ENCODE measurements at regions not wholly inside any gene's neighbourhood (a gene's known extent, or its start where the extent isn't known, plus 50 kb on each side); places are given as distances from the start of the nearest gene placed in this dataset.

DNA sequence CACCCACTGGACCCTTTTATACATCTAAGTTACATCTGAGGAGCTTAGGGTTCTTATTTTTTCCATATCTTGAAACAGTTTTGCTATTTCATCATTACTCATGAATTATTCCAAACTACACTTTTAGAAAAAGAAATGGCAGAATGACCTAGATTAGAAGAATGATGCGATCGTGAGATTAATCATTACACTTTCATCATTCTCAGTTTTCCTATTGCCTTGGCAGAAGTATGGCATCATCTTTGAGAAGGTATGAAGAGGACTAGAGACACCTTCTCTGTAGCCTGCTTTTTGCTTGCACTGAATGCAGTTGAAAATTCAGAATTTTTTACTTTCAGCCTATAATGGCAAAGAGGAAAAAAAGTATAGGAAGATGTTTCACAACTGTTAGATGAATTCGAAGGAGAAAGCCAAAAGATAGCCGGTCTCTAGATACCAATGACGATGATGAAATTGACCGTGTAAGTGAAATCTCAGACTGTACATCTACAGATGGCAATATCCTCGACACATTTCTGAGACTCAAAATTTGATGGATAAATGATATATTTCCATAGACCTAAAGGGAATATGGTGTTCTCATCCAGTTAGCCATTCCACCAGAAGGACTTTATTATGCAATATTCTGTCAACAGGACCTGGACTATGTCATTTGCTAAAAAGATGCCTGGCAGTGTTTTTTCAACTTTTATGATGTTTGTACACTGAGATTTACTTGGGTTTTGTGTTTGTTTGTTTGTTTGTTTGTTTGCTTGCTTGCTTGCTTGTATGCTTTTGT, 191.8 kb downstream of the TOMM20 start:
- no peak for DNase-seq (ENCODE audit: low read depth)

DNA sequence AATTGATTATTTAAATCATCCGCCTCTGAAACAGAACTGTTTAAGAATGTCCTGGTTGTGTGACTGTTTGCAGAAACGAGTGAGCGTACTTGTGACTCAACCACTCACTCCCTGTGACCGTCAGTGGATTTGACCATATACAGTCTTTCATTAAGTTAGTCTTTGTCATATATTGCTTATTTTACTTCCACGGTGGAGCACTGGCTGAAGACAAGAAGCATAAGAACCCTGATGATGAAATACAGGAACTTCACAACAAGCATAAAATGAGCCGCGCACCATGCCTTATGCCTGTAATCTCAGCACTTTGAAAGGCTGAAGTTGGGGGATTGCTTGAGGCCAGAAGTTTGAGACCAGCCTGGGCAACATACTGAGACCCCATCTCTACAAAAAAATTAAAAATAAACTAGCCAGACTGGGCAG, 194.0 kb downstream of the TOMM20 start:
- DNase-seq (ENCODE audit: low read depth) = peak; percentile 54

DNA sequence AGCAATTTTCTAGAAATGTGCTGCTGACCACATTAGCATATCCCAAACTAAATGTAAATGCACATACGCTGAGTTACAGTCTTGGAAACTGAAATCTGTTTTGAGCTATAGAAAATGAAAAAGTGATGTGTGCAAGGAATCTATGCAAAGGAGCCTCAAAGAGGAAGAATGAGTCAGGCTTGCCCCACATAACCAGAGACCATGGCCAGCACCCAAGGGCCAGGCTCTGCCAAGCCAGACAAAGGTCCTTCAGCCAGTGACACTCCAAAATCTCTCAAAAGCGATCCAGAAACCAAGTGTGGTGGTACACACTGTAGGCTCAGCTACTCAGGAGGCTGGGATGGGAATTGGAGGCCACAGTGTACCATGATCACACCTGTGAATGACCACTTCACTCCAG, 195.2 kb downstream of the TOMM20 start:
- peak; percentile 66 for DNase-seq (ENCODE audit: low read depth)

DNA sequence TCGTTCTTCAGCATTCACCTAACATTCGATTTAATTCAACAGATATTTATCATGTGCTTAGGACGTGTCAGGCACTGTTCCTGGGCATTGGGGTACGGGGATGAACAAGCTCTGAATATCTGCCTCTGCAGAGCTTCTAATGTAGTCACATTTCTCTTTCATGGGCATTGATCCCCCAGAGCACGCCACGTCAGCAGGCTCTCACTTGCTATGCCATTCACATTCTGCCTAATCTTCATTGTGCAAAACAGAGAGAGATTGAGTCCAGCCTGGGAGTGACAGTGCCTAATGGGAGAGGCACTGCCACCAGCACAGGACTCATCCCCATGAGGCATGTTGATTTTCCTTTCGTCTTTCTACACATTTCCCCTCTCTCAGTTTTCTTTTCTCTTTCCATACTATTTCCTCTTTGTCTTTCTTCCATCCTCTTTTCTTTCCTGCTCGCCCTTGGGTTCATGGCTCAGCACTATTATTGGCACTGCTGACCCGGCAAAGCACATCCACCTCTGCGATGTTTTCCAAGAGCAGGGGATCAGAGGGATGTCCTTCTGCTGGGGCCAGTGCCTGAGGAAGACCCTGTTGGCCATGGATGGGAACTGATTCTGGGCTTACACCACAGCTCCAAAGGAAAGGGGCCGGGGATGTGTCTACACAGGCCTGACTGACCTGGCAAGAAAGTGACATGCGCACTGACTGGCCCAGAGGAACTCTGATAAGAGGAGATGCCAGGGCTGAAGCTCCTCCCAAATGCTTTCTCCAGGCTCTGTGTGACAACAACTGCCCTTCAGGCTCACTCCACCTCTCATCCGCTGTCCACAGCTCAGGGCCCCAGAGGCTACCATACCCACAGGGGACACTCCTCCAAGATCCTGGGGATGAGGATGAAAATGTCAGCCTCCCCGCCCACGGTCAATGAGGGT, 195.9 kb downstream of the TOMM20 start:
- DNase-seq (ENCODE audit: low read depth) = no peak

DNA sequence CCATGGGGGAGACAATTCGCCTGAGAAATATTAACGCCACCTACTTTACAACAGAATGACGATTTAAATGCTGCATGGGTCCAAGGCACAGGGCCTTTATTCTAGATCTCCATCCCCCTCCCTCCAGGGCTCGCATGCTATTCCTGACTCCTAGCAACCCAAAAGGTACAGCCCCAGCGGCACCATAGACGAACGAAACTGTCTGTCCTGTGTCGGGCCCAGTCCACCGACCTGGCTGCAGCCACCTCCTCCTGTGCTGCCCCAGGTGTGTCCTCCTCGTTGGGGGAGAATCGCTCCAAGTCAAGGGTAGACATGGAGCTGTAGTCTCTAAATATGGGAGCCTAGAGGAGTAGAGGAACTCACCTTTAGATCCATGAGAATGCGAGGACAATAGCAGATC, 196.5 kb downstream of the TOMM20 start:
- DNase-seq (ENCODE audit: low read depth) = no peak

DNA sequence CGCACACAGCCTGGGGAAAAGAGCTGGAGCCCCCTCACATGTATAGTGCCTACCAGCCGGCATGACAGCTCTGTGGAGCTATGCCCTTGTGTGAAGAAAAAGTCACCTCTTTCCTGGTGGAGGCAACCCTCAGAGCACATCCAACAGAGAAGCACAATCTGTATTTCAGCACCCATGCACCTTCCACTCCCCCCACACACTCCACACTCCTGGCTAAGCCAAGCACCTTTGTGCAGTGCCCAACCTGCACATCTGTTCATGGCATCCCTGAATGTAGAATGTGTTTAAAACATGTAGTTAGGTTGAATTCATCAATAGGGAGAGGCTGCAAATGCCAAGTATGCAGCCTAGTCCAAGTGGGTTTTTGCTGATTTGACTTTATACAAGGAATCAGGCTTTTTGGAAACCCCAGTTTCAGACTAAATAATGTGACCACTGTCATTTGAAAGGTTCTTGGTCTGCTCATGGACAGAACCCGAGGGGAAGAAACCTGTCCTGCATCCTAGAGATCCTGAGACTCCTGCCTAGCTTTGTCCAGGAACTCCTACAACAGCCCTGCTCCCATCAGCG, 197.1 kb downstream of the TOMM20 start:
- DNase-seq (ENCODE audit: low read depth) = no peak

DNA sequence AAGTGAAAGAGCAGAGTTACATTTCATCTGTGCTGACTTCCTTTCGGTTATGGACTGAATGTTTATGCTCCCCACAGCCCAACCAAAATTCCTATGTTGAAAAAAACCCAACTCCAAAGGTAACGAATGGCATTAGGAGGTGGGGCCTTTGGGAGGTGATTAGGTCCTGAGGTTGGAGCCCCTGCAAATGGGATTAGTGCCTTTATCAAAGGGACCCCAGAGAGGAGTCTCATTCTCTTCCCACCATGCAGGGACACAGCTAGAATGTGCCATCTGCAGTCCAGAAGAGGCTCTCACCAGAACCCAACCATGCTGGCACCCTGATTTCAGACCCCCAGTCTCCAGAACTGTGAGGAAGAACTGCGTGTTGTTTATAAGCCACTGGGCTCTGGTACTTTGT, 199.3 kb downstream of the TOMM20 start:
- DNase-seq (ENCODE audit: low read depth) = no peak

DNA sequence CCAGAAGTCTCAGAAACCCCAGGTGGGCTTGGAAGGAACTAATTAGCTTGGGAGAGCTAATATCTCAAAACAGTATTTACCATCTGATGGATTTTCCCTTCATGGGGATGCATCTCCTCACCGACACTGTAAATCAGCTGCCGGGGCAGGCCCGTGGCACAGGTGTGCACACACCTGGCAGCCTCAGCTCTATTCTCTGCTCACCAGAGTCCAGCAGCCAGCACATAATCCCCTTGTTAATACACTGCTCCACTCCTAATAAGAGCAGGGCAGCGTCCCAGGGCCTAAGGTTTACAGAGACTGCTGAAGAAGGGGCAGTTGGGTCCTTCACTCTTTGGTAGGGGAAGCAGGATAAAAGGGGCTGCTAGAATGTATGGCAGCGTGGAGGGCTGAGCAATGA, 200.0 kb downstream of the TOMM20 start:
- no peak for DNase-seq (ENCODE audit: low read depth)

DNA sequence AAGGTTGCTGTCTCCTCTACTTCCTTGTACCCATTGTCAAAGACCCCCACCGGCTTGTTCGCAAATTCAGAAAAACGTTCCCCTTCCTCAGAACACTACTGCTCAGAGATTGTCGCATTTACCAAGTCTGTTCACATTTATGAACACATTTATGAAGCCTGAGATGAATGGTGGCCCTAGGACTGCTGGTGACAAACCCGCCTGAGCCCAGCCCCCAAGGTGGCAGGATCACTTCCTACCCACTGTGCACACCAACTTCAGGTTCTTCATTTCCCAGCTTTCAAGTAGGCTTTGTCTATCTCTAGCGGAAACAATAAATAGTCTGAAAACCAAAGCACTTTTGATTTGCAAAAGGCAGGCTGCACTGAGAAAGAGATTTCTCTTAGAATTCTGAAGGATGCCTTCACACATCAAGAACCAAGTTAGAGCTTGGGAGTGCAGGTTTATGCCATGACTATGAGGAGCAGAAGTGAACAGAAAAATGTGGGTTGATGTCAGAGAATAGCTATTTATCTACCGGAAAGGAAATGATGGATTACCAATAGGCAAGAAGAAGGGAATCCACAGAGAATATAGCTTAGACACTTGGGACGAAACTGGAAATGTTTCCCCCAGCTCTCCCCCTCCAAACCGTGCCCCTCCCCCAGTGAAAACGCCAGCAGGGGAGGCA, 200.5 kb downstream of the TOMM20 start:
- no peak for DNase-seq (ENCODE audit: low read depth)

DNA sequence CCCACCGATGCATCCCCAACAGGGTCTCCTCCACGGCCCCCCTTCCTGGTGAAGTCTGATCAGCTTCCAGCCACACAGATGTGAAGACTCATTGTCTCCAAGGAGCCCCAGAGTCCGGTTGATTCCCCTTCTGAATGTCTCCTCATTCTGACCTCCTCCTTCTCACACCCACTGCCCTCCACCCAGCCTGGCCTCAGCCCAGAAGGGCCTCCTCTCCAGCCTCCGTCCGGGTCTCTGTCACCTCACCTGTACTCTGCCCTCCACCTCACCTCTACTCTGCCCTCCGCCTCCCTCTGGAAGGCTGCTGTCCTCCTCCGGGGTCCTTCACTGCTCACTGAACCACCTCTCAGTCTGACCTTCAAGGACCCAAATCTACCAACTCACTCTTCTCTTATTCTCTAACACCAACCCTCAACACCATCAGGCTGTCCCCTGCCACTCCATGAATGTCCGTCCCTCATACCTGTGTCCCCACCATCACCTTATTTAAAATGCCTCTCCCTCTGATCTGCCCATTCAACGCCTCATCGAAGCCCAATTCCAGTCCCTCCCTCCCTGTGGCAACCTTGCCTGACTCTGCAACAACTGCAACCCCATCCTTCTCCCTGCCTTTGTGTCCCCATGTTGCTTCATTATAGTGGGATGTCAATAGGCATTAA, 201.2 kb downstream of the TOMM20 start:
- no peak for DNase-seq (ENCODE audit: low read depth)

DNA sequence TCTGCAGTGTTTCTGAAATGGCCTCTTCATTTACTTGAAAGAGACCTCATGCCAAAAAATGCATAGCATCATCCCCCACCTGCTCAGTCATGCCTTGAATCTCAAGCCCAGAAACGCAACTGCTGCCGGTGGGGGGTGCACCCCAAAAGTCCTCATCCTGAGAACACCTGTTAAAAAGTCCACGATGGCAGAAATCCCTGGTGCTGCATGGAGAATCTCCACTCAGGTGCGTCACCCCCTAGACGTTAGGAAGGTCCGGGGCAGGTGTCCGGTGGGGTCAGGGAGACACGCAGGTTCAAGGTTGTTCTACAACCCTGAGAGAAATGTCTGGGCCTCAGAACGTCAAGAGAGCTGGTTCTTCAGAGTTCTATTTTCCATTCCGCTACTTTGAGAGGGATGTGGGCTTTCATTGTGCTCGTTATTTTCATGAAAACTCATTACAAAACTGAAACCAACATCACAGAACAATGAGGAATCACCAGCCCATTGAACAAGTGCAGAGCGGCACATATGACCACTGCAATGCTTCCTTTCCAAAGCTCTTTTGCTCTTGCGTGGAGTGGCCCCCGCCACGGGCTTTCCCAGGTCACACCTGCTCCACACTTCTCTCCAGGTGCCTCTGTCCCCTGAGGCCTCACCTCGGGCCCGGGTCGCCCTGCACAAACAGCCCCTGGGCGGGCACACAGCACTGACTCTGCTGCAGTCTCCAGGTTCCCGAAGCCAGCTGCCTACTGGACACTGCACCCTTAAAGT, 201.9 kb downstream of the TOMM20 start:
- no peak for DNase-seq (ENCODE audit: low read depth)

DNA sequence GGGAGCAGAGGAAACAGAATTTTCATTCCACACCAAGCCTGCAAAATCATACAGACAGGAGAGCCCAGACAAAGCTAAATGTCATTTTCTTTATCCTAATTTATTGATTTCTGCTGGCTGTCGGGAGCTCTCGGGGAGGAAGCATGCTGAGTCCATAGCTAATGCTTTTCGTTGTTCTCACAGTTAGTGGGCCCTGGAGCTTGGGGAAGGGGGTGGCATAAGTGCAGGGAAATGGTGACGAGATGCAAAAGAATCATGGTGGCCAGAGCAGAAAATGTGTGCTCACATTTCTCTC, 202.4 kb downstream of the TOMM20 start:
- no peak for DNase-seq (ENCODE audit: low read depth)

DNA sequence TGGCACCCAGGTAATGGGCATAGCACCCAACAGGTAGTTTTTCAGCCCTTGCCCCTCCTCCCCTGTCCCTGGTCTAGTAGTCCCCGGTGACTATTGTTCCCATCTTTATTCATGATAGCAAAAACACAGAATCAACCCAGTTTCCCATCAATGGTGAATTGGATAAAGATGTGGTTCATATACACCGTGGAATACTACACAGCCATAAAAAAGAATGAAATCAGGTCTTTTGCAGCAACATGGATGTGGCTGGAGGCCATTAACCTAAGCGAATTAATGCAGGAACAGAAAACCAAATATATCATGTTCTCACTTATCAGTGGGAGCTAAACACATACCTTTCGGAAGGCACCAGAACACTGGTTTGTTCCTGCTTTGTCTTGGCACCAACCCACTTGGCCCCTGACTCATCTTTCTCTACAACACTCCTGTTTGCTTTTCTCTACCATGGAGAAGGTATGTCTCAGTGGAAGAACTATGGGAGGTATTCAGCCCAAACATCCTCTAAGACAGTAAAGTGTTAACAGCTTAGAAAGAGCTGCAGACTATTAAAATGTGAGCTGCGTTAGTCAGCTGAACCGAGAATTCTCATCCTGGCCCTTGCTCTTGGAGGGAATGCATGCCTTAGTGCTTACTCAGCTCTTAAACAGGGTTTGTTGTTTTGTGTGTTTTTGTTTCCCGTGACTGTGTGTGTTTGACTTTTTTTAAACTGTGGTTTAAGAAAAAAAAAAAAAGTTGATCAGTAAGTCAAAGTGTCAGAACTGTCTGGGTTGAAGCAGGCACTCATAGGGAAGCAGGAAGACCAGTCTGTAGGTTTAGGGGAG, 203.0 kb downstream of the TOMM20 start:
- DNase-seq (ENCODE audit: low read depth) = peak; percentile 100

DNA sequence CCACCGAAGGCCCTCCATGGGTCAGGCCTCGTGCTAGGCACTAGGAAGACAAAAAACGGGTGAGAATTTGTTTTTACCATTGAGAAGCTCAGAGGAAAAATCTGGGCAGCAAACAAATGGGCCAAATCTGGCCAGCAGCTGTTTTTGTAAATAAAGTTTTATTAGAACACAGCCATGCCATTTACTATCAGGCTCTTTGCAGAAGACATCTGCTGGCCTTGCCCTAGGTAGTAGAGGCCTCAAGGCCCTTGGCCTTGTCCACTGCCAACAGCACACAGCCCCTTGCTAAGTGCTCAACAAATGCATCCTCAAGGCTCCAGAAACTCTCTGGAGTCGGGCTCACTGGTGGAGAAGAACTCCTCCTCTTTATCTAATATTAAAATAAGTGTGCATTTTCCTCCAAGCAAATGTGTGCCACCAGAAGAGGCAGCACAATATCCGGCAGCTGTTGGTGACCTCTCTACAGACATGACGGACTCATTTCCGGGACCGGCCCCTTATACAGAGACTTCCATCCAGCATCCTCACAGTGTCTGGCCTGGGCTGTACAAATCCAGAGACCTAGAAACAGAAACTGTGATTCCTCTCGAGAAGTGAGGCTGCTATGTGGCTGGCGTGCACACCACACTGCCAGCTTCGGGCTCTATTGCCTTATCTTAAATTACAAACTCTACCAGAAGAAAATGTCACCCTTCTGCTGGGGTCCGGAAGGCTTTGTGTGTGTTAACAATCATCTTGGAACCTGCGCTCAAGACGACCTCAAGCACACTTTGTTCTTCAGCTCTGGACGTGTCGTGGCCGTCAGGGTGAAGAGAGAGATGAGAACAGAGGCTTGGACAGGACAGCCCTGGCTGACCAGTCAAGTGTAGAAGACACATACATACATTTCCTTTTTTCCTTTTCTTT, 203.9 kb downstream of the TOMM20 start:
- DNase-seq (ENCODE audit: low read depth) = no peak

DNA sequence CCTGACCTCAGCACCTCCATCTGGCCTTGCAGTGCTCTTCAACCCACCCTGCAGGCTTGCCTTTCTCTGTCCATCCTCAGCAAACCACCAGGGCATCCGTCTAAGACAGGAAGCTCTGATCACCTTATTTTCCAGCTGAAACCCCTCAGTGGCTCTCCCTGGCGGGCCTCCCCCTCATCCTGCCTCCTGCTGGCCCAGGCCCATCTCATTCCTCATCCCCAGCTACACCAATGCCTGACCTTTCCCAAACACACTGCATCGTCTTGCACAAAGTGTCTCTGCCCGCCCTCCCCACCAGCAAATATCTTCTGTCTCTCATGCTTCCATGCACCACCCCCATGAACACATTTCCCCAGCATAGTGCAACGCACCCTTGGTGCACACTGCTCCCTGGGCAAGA, 205.0 kb downstream of the TOMM20 start:
- DNase-seq (ENCODE audit: low read depth) = no peak

DNA sequence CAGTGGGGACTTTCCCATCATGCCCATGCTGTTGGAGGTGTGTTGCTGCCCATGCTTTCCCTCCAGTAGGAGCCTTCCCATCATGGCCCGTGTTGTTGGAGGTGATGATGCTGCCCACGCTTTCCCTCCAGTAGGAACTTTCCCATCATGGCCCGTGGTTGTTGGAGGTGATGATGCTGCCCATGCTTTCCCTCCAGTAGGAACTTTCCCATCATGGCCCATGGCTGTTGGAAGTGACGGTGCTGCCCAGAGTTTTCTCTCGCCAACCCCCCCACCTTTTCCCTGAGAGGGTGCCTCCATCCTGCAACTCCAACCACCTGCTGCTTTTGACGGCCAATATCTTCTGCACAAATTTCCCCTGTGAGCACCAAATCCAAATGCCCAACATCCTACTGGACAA, 205.7 kb downstream of the TOMM20 start:
- DNase-seq (ENCODE audit: low read depth) = no peak

DNA sequence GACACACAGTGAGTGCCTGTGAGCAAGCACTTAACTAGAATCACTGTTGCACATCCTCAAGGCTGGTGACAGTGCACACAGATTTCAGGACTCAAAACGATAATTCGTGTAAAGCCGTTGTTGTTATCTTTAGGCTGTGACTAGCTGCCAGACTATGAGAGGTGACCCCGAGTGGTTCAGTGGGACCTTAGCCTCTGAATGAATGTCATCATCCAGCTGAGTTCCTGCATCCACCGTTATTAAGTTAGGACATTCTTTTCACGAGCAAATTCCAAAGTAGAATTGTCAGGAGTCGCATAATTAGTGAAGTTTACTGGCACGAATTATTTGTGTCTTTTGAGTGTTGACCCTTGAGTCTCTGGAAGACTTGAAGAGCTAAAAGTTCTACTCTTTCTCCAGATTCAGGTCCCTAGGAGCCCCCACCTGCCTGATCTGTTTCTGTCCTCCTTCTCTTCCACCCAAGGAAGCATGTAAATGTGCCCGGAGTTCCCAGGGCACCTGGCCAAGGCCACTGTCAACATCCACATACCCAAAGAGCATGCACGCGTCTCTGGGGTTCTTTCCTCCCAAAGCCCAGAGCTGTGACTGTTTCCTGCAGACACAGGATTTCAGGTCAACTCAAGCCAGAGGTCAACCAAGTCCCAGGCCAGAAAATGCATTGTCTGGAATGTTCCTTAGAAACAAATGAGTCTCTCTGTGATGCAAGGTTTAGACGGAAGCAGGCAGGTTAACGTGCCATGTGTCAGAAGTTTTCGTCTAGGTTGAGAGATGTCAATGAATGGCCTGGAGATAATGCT, 207.2 kb downstream of the TOMM20 start:
- peak; percentile 96 for DNase-seq (ENCODE audit: low read depth)

DNA sequence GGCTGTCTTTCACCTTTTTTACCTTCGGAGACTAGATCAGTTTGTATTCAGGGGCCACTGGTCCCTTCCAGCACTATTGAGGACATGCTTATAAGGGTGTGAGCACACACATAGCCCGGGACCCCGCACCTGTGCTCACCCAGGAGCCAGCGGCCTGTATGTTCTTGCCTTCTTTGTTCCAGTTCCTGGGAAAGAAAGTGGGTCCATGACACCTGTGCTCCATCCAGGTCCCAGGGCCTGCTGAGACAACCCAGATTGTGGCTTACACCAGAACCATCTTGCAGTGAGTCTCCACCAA, 207.8 kb downstream of the TOMM20 start:
- no peak for DNase-seq (ENCODE audit: low read depth)
